ENCODE measurements at regions not wholly inside any gene's neighbourhood (a gene's known extent, or its start where the extent isn't known, plus 50 kb on each side); places are given as distances from the start of the nearest gene placed in this dataset.

GRCh38 chr9:74358959-74359358 is 138.2 kb upstream of the RORB start:
- TF ChIP-seq POLR2A (IDR thresholded peaks at IDR 0.05) (no peak), CTCF (IDR thresholded peaks at IDR 0.05) (no peak)
- Histone ChIP-seq H3K36me3 (no peaks in the 10 kb centered on the region), H3K4me1 (no peaks in the 10 kb centered on the region), H3K27me3 (no peaks in the 10 kb centered on the region), H3K9me3 (no peaks in the 10 kb centered on the region), H3K4me3 (no peak overlapping the region), H3K27ac (no peak overlapping the region)
- no peak for ATAC-seq
- DNase-seq: no peak
- intact Hi-C loops (cut with DNase I): no loop called here
- WGBS, 4 donors: 48 to 71% (median 54%) methylated on average over 4 of the region's 4 CpGs

GRCh38 chr9:74361508-74361907 is 135.6 kb upstream of the RORB start:
- H3K27me3 ChIP-seq: no peaks in the 10 kb centered on the region
- no peak overlapping the region for H3K27ac ChIP-seq
- DNase-seq (no peak), ATAC-seq (no peak)
- intact Hi-C loops (cut with DNase I): no loop called here
- TF ChIP-seq POLR2A (IDR thresholded peaks at IDR 0.05): no peak
- no peaks in the 10 kb centered on the region for H3K4me1 ChIP-seq
- H3K4me3 ChIP-seq: no peak overlapping the region
- no peaks in the 10 kb centered on the region for H3K9me3 ChIP-seq
- 69 to 92% (median 77%) methylated on average over 1 of the region's 1 CpG for WGBS, 4 donors
- H3K36me3 ChIP-seq: no peaks in the 10 kb centered on the region

- Histone ChIP-seq H3K36me3 (no peaks in the 10 kb centered on the region), H3K27ac (no peak overlapping the region), H3K4me1 (no peaks in the 10 kb centered on the region), H3K4me3 (no peak overlapping the region), H3K27me3 (no peaks in the 10 kb centered on the region), H3K9me3 (no peaks in the 10 kb centered on the region)
- 71 to 78% (median 72%) methylated on average over 3 of the region's 3 CpGs for WGBS, 4 donors
- intact Hi-C loops (cut with DNase I): no loop called here
- ATAC-seq (no peak), DNase-seq (no peak)
- TF ChIP-seq POLR2A (IDR thresholded peaks at IDR 0.05) (no peak), CTCF (IDR thresholded peaks at IDR 0.05) (no peak)
Observed at GRCh38 chr9:74362423-74362822, 134.7 kb upstream of the RORB start.

GRCh38 chr9:74366111-74366510 is 131.0 kb upstream of the RORB start:
- H3K27ac ChIP-seq: no peak overlapping the region
- H3K36me3 ChIP-seq: no peaks in the 10 kb centered on the region
- 38 to 48% (median 43%) methylated on average over 3 of the region's 3 CpGs for WGBS, 4 donors
- no peaks in the 10 kb centered on the region for H3K4me1 ChIP-seq
- DNase-seq (no peak), ATAC-seq (no peak)
- no peak overlapping the region for H3K4me3 ChIP-seq
- no peaks in the 10 kb centered on the region for H3K9me3 ChIP-seq
- no peaks in the 10 kb centered on the region for H3K27me3 ChIP-seq
- intact Hi-C loops (cut with DNase I): no loop called here
- TF ChIP-seq CTCF (IDR thresholded peaks at IDR 0.05) (no peak), POLR2A (IDR thresholded peaks at IDR 0.05) (no peak)

GRCh38 chr9:74369844-74370243 is 127.3 kb upstream of the RORB start:
- no peak for DNase-seq
- no peaks in the 10 kb centered on the region for H3K9me3 ChIP-seq
- H3K4me1 ChIP-seq: no peaks in the 10 kb centered on the region
- no peaks in the 10 kb centered on the region for H3K36me3 ChIP-seq
- no peaks in the 10 kb centered on the region for H3K27me3 ChIP-seq
- intact Hi-C loops (cut with DNase I): loop anchor here in 1 of 10 donors (10.0 kb wide), 1 partner anchor 55 kb away; no protein-coding TSS in a partner anchor
- 52 to 84% (median 75%) methylated on average over 1 of the region's 1 CpG for WGBS, 4 donors
- no peak for ATAC-seq
- no peak overlapping the region for H3K27ac ChIP-seq
- TF ChIP-seq POLR2A (IDR thresholded peaks at IDR 0.05) (no peak), CTCF (IDR thresholded peaks at IDR 0.05) (no peak)
- H3K4me3 ChIP-seq: no peak overlapping the region

Measured in heart left ventricle (tissue), 16 donors.